ENCODE measurements at regions not wholly inside any gene's neighbourhood (a gene's known extent, or its start where the extent isn't known, plus 50 kb on each side); places are given as distances from the start of the nearest gene placed in this dataset.

DNA sequence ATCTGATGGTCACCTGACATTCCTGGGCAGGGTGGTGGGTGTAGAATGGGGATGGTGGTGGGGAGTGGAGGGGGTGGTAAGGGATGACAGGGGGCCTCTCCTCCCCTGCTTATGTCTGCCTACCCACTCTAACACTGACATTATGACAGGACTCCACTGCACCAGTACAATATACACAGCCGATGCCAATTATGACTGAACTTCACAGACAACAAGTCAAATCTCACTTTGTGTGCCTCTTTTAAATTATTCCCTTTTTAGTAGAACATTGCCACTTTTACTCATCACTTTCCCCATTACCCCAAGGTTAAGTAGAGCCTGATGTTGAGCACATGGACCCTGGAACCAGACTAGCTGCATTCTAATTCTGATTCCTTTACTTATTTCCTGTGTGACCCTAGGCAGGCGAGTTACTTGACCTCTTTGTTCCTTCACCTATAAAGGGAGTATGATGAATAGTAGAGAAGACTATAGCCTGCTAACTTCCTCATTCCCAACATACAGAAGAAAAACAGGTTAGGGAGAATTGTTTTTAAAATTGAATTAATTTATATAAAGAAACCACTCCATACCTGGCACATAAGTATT is 464.7 kb downstream of the DMRT2 start (continued):
- TF ChIP-seq, protein P1, sequence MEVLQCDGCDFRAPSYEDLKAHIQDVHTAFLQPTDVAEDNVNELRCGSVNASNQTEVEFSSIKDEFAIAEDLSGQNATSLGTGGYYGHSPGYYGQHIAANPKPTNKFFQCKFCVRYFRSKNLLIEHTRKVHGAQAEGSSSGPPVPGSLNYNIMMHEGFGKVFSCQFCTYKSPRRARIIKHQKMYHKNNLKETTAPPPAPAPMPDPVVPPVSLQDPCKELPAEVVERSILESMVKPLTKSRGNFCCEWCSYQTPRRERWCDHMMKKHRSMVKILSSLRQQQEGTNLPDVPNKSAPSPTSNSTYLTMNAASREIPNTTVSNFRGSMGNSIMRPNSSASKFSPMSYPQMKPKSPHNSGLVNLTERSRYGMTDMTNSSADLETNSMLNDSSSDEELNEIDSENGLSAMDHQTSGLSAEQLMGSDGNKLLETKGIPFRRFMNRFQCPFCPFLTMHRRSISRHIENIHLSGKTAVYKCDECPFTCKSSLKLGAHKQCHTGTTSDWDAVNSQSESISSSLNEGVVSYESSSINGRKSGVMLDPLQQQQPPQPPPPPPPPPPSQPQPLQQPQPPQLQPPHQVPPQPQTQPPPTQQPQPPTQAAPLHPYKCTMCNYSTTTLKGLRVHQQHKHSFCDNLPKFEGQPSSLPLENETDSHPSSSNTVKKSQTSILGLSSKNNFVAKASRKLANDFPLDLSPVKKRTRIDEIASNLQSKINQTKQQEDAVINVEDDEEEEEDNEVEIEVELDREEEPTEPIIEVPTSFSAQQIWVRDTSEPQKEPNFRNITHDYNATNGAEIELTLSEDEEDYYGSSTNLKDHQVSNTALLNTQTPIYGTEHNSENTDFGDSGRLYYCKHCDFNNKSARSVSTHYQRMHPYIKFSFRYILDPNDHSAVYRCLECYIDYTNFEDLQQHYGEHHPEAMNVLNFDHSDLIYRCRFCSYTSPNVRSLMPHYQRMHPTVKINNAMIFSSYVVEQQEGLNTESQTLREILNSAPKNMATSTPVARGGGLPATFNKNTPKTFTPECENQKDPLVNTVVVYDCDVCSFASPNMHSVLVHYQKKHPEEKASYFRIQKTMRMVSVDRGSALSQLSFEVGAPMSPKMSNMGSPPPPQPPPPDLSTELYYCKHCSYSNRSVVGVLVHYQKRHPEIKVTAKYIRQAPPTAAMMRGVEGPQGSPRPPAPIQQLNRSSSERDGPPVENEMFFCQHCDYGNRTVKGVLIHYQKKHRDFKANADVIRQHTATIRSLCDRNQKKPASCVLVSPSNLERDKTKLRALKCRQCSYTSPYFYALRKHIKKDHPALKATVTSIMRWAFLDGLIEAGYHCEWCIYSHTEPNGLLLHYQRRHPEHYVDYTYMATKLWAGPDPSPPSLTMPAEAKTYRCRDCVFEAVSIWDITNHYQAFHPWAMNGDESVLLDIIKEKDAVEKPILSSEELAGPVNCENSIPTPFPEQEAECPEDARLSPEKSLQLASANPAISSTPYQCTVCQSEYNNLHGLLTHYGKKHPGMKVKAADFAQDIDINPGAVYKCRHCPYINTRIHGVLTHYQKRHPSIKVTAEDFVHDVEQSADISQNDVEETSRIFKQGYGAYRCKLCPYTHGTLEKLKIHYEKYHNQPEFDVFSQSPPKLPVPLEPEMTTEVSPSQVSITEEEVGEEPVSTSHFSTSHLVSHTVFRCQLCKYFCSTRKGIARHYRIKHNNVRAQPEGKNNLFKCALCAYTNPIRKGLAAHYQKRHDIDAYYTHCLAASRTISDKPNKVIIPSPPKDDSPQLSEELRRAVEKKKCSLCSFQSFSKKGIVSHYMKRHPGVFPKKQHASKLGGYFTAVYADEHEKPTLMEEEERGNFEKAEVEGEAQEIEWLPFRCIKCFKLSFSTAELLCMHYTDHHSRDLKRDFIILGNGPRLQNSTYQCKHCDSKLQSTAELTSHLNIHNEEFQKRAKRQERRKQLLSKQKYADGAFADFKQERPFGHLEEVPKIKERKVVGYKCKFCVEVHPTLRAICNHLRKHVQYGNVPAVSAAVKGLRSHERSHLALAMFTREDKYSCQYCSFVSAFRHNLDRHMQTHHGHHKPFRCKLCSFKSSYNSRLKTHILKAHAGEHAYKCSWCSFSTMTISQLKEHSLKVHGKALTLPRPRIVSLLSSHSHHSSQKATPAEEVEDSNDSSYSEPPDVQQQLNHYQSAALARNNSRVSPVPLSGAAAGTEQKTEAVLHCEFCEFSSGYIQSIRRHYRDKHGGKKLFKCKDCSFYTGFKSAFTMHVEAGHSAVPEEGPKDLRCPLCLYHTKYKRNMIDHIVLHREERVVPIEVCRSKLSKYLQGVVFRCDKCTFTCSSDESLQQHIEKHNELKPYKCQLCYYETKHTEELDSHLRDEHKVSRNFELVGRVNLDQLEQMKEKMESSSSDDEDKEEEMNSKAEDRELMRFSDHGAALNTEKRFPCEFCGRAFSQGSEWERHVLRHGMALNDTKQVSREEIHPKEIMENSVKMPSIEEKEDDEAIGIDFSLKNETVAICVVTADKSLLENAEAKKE (CRISPR knock-in tag; IDR thresholded peaks at IDR 0.05): no peak
- TF ChIP-seq EZH2 (IDR thresholded peaks at IDR 0.05; ENCODE audit: low read depth, unreplicated experiment): no peak
- TF ChIP-seq, protein P2, sequence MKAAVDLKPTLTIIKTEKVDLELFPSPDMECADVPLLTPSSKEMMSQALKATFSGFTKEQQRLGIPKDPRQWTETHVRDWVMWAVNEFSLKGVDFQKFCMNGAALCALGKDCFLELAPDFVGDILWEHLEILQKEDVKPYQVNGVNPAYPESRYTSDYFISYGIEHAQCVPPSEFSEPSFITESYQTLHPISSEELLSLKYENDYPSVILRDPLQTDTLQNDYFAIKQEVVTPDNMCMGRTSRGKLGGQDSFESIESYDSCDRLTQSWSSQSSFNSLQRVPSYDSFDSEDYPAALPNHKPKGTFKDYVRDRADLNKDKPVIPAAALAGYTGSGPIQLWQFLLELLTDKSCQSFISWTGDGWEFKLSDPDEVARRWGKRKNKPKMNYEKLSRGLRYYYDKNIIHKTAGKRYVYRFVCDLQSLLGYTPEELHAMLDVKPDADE (IDR thresholded peaks at IDR 0.05): no peak
- no peak for TF ChIP-seq STAT1 (IDR thresholded peaks at IDR 0.05; ENCODE audit: unreplicated experiment)
- TF ChIP-seq ZNF331 (CRISPR knock-in tag; IDR thresholded peaks at IDR 0.05; ENCODE audit: low read depth): no peak

DNA sequence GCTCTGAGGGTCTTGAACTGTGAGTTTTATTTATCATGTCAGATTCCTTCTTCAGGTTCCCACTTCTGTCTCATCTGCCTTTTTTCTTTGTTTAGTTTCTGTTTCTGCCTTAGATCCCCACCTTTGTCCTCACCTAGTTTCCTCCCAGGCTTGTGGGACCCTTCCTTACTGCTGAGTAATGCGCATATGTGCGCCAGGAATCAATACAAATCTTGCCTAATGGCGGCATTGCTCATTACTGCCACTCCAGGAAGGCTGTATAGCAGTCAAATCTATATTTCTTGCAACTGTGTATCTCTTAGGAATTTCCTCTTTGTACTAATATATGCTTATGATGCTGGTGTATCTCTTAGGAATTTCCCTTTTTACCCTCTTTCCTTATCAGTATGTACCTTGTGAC is 465.4 kb downstream of the DMRT2 start:
- Mint-ChIP-seq H3K9me3 (no peaks in the 10 kb centered on the region; the same call in 2 of the 3 replicates), H3K4me3 (no peak overlapping the region), H3K27ac (no peak overlapping the region), H3K4me1 (peaks cover 7% of the 10 kb centered on the region; the same call in 2 of the 3 replicates), H3K36me3 (ENCODE audit: low read depth) (no peaks in the 10 kb centered on the region; the same call in 2 of the 3 replicates), H3K27me3 (ENCODE audit: insufficient read depth, low read depth, poor library complexity) (peaks cover 2% of the 10 kb centered on the region)
- no peak overlapping the region for H2AFZ ChIP-seq
- H3K4me1 ChIP-seq (ENCODE audit: insufficient read depth): no peaks in the 10 kb centered on the region
- no peak overlapping the region for H3K4me2 ChIP-seq
- no peaks in the 10 kb centered on the region for H4K20me1 ChIP-seq (replicated peaks; ENCODE audit: insufficient read depth)
- no peaks in the 10 kb centered on the region for H3K36me3 ChIP-seq (ENCODE audit: insufficient read depth)
- H3K79me2 ChIP-seq (replicated peaks; ENCODE audit: insufficient read depth): no peaks in the 10 kb centered on the region
- DNase-seq (ENCODE audit: low spot score) (no peak), ATAC-seq (no peak)
- no peak overlapping the region for H3K27ac ChIP-seq (ENCODE audit: low read depth)
- TF ChIP-seq NANOG (IDR thresholded peaks at IDR 0.05; ENCODE audit: borderline replicate concordance): no peak
- TF ChIP-seq STAT1 (IDR thresholded peaks at IDR 0.05; ENCODE audit: unreplicated experiment): no peak
- TF ChIP-seq CREB1 (CRISPR knock-in tag; IDR thresholded peaks at IDR 0.05; ENCODE audit: low read depth): no peak
- TF ChIP-seq, protein P3, sequence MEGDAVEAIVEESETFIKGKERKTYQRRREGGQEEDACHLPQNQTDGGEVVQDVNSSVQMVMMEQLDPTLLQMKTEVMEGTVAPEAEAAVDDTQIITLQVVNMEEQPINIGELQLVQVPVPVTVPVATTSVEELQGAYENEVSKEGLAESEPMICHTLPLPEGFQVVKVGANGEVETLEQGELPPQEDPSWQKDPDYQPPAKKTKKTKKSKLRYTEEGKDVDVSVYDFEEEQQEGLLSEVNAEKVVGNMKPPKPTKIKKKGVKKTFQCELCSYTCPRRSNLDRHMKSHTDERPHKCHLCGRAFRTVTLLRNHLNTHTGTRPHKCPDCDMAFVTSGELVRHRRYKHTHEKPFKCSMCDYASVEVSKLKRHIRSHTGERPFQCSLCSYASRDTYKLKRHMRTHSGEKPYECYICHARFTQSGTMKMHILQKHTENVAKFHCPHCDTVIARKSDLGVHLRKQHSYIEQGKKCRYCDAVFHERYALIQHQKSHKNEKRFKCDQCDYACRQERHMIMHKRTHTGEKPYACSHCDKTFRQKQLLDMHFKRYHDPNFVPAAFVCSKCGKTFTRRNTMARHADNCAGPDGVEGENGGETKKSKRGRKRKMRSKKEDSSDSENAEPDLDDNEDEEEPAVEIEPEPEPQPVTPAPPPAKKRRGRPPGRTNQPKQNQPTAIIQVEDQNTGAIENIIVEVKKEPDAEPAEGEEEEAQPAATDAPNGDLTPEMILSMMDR (conservative IDR thresholded peaks at IDR 0.05; ENCODE audit: low read depth in 2 of 2): 0 out of 4 replicates have a peak, but pooled peaks of 1 of the 2 experiments have one; percentile 16
- H3K27me3 ChIP-seq (ENCODE audit: insufficient read depth): no peaks in the 10 kb centered on the region
- no peaks in the 10 kb centered on the region for H3F3A ChIP-seq (replicated peaks; ENCODE audit: low read depth)
- H3K9me2 ChIP-seq (ENCODE audit: insufficient read depth): peaks cover 22% of the 10 kb centered on the region
- H3K4me3 ChIP-seq: no peak overlapping the region

All from GM23338 (cell line).